Right atrium auricular region (tissue), 2 donors: ENCODE measurements at regions not wholly inside any gene's neighbourhood (a gene's known extent, or its start where the extent isn't known, plus 50 kb on each side); places are given as distances from the start of the nearest gene placed in this dataset.

Source experiments
- DNase-seq: peaks from one replicate; pipeline ENCODE4 v3.0.0-alpha.2; 2019; ENCODE audit warnings: low spot score
- H3K27ac ChIP-seq, 2 donors: fragments of 200-600 bp; sonication (generic); 1 replicate in 1 of 2; 2 replicates in 1 of 2; pipeline ENCODE4 v1.5.1; 2016 to 2019
- H3K27me3 ChIP-seq, 2 donors: fragments of 200-600 bp; sonication (generic); one replicate each; pipeline versions ENCODE4 v1.5.1 to v1.6.0; 2017 to 2019
- H3K36me3 ChIP-seq: fragments of 200-600 bp; sonication (generic); one replicate; pipeline ENCODE4 v1.5.1; 2016
- H3K4me1 ChIP-seq, 2 donors: fragments of 200-600 bp; sonication (generic); one replicate each; pipeline versions ENCODE4 v1.5.1 to v1.6.0; 2017 to 2019
- H3K4me3 ChIP-seq, 2 donors: fragments of 200-600 bp; sonication (generic); 1 replicate in 1 of 2; 2 replicates in 1 of 2; pipeline ENCODE4 v1.5.1; 2017 to 2019; ENCODE audit warnings: mild to moderate bottlenecking in 1 of 2, moderate library complexity in 1 of 2
- H3K9me3 ChIP-seq, 2 donors: fragments of 200-600 bp; sonication (generic); one replicate each; pipeline ENCODE4 v1.5.1; 2019
- CTCF ChIP-seq, 2 donors: fragments of 200-600 bp; sonication (generic); IDR thresholded peaks; one replicate each; pipeline ENCODE4 v1.5.1; 2019; ENCODE audit warnings: antibody characterized with exemption in 2 of 2

- Histone ChIP-seq H3K27ac (no peak overlapping the region), H3K4me1 (no peaks in the 10 kb centered on the region)
Measured at GRCh38 chr9:31637861-31638260, 746.6 kb upstream of the ACO1 start.

GRCh38 chr9:31639451-31639850 is 745.0 kb upstream of the ACO1 start:
- Histone ChIP-seq H3K9me3 (no peaks in the 10 kb centered on the region), H3K36me3 (no peaks in the 10 kb centered on the region), H3K4me3 (no peak overlapping the region), H3K4me1 (no peaks in the 10 kb centered on the region), H3K27me3 (no peaks in the 10 kb centered on the region), H3K27ac (no peak overlapping the region)
- no peak for DNase-seq
- no peak for TF ChIP-seq CTCF (IDR thresholded peaks at IDR 0.05)

More at GRCh38 chr9:31637861-31638260, 746.6 kb upstream of the ACO1 start:
- Histone ChIP-seq H3K27me3 (no peaks in the 10 kb centered on the region), H3K4me3 (no peak overlapping the region), H3K36me3 (no peaks in the 10 kb centered on the region), H3K9me3 (no peaks in the 10 kb centered on the region)
- TF ChIP-seq CTCF (IDR thresholded peaks at IDR 0.05), result no peak
- no peak for DNase-seq

GRCh38 chr9:31669311-31669710 is 715.1 kb upstream of the ACO1 start:
- no peak for TF ChIP-seq CTCF (IDR thresholded peaks at IDR 0.05)
- DNase-seq, result no peak
- Histone ChIP-seq H3K9me3 (no peaks in the 10 kb centered on the region), H3K36me3 (no peaks in the 10 kb centered on the region), H3K27me3 (no peaks in the 10 kb centered on the region), H3K4me1 (no peaks in the 10 kb centered on the region), H3K27ac (no peak overlapping the region), H3K4me3 (no peak overlapping the region)

GRCh38 chr9:31671011-31671410 is 713.4 kb upstream of the ACO1 start:
- no peak for TF ChIP-seq CTCF (IDR thresholded peaks at IDR 0.05)
- DNase-seq, result no peak
- Histone ChIP-seq H3K27me3 (no peaks in the 10 kb centered on the region), H3K36me3 (no peaks in the 10 kb centered on the region), H3K27ac (no peak overlapping the region), H3K9me3 (no peaks in the 10 kb centered on the region), H3K4me3 (no peak overlapping the region), H3K4me1 (no peaks in the 10 kb centered on the region)

GRCh38 chr9:31674264-31674663 is 710.2 kb upstream of the ACO1 start:
- no peak overlapping the region for H3K4me3 ChIP-seq
- H3K36me3 ChIP-seq, result no peaks in the 10 kb centered on the region
- DNase-seq, result no peak
- H3K27me3 ChIP-seq, result no peaks in the 10 kb centered on the region
- no peaks in the 10 kb centered on the region for H3K9me3 ChIP-seq
- H3K4me1 ChIP-seq, result no peaks in the 10 kb centered on the region
- no peak overlapping the region for H3K27ac ChIP-seq
- no peak for TF ChIP-seq CTCF (IDR thresholded peaks at IDR 0.05)

- no peaks in the 10 kb centered on the region for H3K9me3 ChIP-seq
- no peaks in the 10 kb centered on the region for H3K36me3 ChIP-seq
- no peak for TF ChIP-seq CTCF (IDR thresholded peaks at IDR 0.05)
- DNase-seq, result no peak
- H3K27ac ChIP-seq, result no peak overlapping the region
- H3K4me3 ChIP-seq, result no peak overlapping the region
- no peaks in the 10 kb centered on the region for H3K4me1 ChIP-seq
- H3K27me3 ChIP-seq, result no peaks in the 10 kb centered on the region
Measured at GRCh38 chr9:31677415-31677814, 707.0 kb upstream of the ACO1 start.
